Motor neuron (in vitro differentiated cells): ENCODE measurements at regions not wholly inside any gene's neighbourhood (a gene's known extent, or its start where the extent isn't known, plus 50 kb on each side); places are given as distances from the start of the nearest gene placed in this dataset.

Experiments
- ATAC-seq, 8 experiments: fragments of 200-7000 bp; cut with Tn5 transposase; replicated peaks in 6 of 8; 2 replicates each; pipeline ENCODE4 v1.8.0; 2021; ENCODE audit warnings: mild to moderate bottlenecking in 8 of 8, moderate library complexity in 8 of 8
- H3K27ac ChIP-seq, 2 donors: fragments of 250-450 bp; sonication (Bioruptor Pico); 2 replicates each; pipeline ENCODE4 v1.9.0; 2021; ENCODE audit warnings: antibody characterized with exemption in 2 of 2, mild to moderate bottlenecking in 2 of 2, moderate library complexity in 1 of 2
- H3K4me1 ChIP-seq, 2 donors: fragments of 250-450 bp; sonication (Bioruptor Pico); replicated peaks in 1 of 2; 2 replicates each; pipeline ENCODE4 v1.6.1; 2021; ENCODE audit warnings: antibody characterized with exemption in 2 of 2, mild to moderate bottlenecking in 2 of 2, moderate library complexity in 1 of 2
- H3K4me3 ChIP-seq, 5 donors: fragments of 250-450 bp; sonication (Bioruptor Pico); 2 replicates each; pipeline ENCODE4 v1.9.0; 2021; ENCODE audit warnings: antibody characterized with exemption in 5 of 5, mild to moderate bottlenecking in 5 of 5, moderate library complexity in 4 of 5
- WGBS, 10 experiments: fragments of 450-650 bp; shearing (Covaris generic); methylation state at CpG; one replicate each; pipeline ENCODE4 v1.0.0; 2022; 5-methylcytosine and 5-hydroxymethylcytosine counted together
- in situ Hi-C, 9 experiments: fragments of 400-800 bp; cut with MboI; loops; one replicate each; pipeline ENCODE4 v1.15.0; 2021; ENCODE audit warnings: low sequenced_read_pairs in 9 of 9, low pct_unique_long_range_greater_than_20kb in 2 of 9; ENCODE audit not compliant: unreplicated experiment in 9 of 9

- no peak overlapping the region for H3K4me3 ChIP-seq
- no peak for ATAC-seq
- WGBS, 10 experiments, result 0 to 83% (median 35%) methylated on average over 1 of the region's 1 CpG; no CpG with 5 or more reads in 6 of the 10 experiments
- in situ Hi-C loops, result no loop called here
- H3K27ac ChIP-seq, result no peak overlapping the region
- H3K4me1 ChIP-seq, result no peaks in the 10 kb centered on the region
Measured at GRCh38 chrX:76228499-76228898, 55.6 kb downstream of the PBDC1 start.

GRCh38 chrX:76248901-76249300 lies 76.0 kb downstream of the PBDC1 start:
- Histone ChIP-seq H3K4me3 (no peak overlapping the region), H3K4me1 (no peaks in the 10 kb centered on the region), H3K27ac (no peak overlapping the region)
- in situ Hi-C loops, result no loop called here
- 13 to 31% (median 15%) methylated on average over 1 to 2 of the region's 2 CpGs; no CpG with 5 or more reads in 6 of the 10 experiments for WGBS, 10 experiments
- ATAC-seq, result no peak

- ATAC-seq, result peak in 4 of 8 experiments; percentile 54 to 89 (median 70)
- in situ Hi-C loops, result no loop called here
- WGBS, 10 experiments, result 0% methylated on average over 1 of the region's 3 CpGs; no CpG with 5 or more reads in 8 of the 10 experiments
- no peaks in the 10 kb centered on the region for H3K4me1 ChIP-seq
- H3K4me3 ChIP-seq, result no peak overlapping the region
- H3K27ac ChIP-seq, result no peak overlapping the region
Measured at GRCh38 chrX:76253432-76253831, 80.6 kb downstream of the PBDC1 start.

DNA sequence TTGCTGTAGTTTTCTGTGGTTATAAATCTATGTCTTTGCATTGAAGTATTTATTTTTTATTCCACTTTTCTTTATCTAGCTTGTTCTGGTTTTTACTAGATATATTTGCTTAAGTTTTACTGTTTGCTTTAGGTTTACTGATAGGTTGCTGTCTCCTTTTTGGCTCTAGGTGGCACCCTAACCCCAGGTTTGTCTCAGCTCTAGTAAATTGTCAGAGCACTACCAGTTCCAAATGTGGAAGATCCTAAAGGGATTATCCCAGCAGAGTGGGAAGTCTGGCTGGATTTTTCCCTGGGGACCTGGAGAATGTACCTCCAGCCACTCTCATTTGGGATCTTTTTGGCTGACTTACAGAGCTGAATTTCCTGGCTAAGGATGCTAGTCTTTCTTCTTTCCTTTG lies 106.1 kb downstream of the PBDC1 start:
- no peak overlapping the region for H3K27ac ChIP-seq
- in situ Hi-C loops, result no loop called here

More for the DNA sequence above, 106.1 kb downstream of the PBDC1 start:
- ATAC-seq, result peak; percentile 35 to 84 (median 56)
- H3K4me3 ChIP-seq, result no peak overlapping the region
- no peaks in the 10 kb centered on the region for H3K4me1 ChIP-seq
